Uterus (tissue), 3 donors: ENCODE measurements at regions not wholly inside any gene's neighbourhood (a gene's known extent, or its start where the extent isn't known, plus 50 kb on each side); places are given as distances from the start of the nearest gene placed in this dataset.

Experiments
- DNase-seq, 2 donors: peaks; one replicate each; pipeline ENCODE4 v3.0.0-alpha.2; 2019 to 2020
- H3K27ac ChIP-seq, 2 donors: fragments of 200-600 bp; sonication (generic); 1 replicate in 1 of 2; 2 replicates in 1 of 2; pipeline ENCODE4 v1.5.1; 2016 to 2018
- H3K27me3 ChIP-seq, 2 donors: fragments of 200-600 bp; sonication (generic); one replicate each; pipeline ENCODE4 v1.5.1; 2018 to 2019; ENCODE audit warnings: control low read depth in 1 of 2
- H3K36me3 ChIP-seq, 2 donors: fragments of 200-600 bp; sonication (generic); one replicate each; pipeline ENCODE4 v1.5.1; 2019; ENCODE audit warnings: control low read depth in 1 of 2
- H3K4me1 ChIP-seq, 2 donors: fragments of 200-600 bp; sonication (generic); one replicate each; pipeline ENCODE4 v1.5.1; 2018 to 2019; ENCODE audit warnings: control low read depth in 1 of 2
- H3K4me3 ChIP-seq, 2 donors: fragments of 200-600 bp; sonication (generic); 1 replicate in 1 of 2; 2 replicates in 1 of 2; pipeline ENCODE4 v1.5.1; 2018 to 2019; ENCODE audit warnings: mild to moderate bottlenecking in 1 of 2
- H3K9me3 ChIP-seq, 2 donors: fragments of 200-600 bp; sonication (generic); one replicate each; pipeline ENCODE4 v1.5.1; 2019; ENCODE audit warnings: control low read depth in 1 of 2
- POLR2A ChIP-seq, 2 donors: fragments of 450-650 bp; IDR thresholded peaks; one replicate each; pipeline ENCODE4 v1.6.1; 2016; ENCODE audit warnings: antibody characterized with exemption in 2 of 2, mild to moderate bottlenecking in 1 of 2, moderate library complexity in 1 of 2
- intact Hi-C: fragments of 100-400 bp; cut with DNase I; formaldehyde crosslinking; loops from one replicate; pipeline ENCODE4 v1.15.1; 2023; ENCODE audit warnings: low total_unique reads
- TF ChIP-seq, protein P1 (sequence below), 4 experiments: fragments of 200-600 bp in 2 of 4; fragments of 450-650 bp in 2 of 4; sonication (generic) in 2 of 4; IDR thresholded peaks; one replicate each; pipeline ENCODE4 v1.5.1; 2016 to 2019; ENCODE audit warnings: antibody characterized with exemption in 4 of 4, mild to moderate bottlenecking in 2 of 4, moderate library complexity in 1 of 4
- donor health status: DM: yes; HTN: yes; CAD: no.

- DNase-seq: no peak
- no peak overlapping the region for H3K4me3 ChIP-seq
- no peaks in the 10 kb centered on the region for H3K9me3 ChIP-seq
- TF ChIP-seq POLR2A (IDR thresholded peaks at IDR 0.05): no peak
- TF ChIP-seq, protein P1, sequence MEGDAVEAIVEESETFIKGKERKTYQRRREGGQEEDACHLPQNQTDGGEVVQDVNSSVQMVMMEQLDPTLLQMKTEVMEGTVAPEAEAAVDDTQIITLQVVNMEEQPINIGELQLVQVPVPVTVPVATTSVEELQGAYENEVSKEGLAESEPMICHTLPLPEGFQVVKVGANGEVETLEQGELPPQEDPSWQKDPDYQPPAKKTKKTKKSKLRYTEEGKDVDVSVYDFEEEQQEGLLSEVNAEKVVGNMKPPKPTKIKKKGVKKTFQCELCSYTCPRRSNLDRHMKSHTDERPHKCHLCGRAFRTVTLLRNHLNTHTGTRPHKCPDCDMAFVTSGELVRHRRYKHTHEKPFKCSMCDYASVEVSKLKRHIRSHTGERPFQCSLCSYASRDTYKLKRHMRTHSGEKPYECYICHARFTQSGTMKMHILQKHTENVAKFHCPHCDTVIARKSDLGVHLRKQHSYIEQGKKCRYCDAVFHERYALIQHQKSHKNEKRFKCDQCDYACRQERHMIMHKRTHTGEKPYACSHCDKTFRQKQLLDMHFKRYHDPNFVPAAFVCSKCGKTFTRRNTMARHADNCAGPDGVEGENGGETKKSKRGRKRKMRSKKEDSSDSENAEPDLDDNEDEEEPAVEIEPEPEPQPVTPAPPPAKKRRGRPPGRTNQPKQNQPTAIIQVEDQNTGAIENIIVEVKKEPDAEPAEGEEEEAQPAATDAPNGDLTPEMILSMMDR (IDR thresholded peaks at IDR 0.05): no peak
- no peak overlapping the region for H3K27ac ChIP-seq
- H3K36me3 ChIP-seq: no peaks in the 10 kb centered on the region
- intact Hi-C loops: no loop called here
- H3K4me1 ChIP-seq: no peaks in the 10 kb centered on the region
- no peaks in the 10 kb centered on the region for H3K27me3 ChIP-seq
These were observed 197.1 kb downstream of the SPRY1 start for GRCh38 chr4:123593655-123594054.

- Histone ChIP-seq H3K4me3 (no peak overlapping the region), H3K27ac (no peak overlapping the region), H3K27me3 (no peaks in the 10 kb centered on the region), H3K4me1 (no peaks in the 10 kb centered on the region), H3K9me3 (no peaks in the 10 kb centered on the region), H3K36me3 (no peaks in the 10 kb centered on the region)
- intact Hi-C loops: no loop called here
- no peak for DNase-seq
- no peak for TF ChIP-seq POLR2A (IDR thresholded peaks at IDR 0.05)
- TF ChIP-seq, protein P1 (IDR thresholded peaks at IDR 0.05): no peak
These were observed 200.2 kb downstream of the SPRY1 start for GRCh38 chr4:123596805-123597204.

DNA sequence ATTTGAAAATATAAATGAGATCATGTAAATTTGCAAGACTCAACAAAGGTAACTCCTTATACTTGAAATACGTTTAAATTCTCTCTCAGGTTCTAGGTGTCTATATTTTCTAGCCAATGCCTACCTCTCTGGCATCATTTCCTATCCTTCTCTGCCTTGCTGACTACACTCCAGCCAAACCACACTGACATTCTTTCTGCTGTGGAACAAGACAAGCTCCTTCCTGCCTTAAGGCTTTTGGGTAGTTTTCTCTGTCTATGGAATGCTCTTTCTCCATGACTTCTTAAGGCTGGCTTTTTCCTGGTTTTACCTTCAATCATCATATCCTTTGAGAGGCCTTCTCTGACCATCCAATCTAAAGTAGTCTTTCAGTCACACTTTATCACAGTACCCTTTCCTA is 201.0 kb downstream of the SPRY1 start:
- Histone ChIP-seq H3K36me3 (no peaks in the 10 kb centered on the region), H3K27me3 (no peaks in the 10 kb centered on the region), H3K9me3 (no peaks in the 10 kb centered on the region), H3K4me1 (no peaks in the 10 kb centered on the region), H3K27ac (no peak overlapping the region), H3K4me3 (no peak overlapping the region)
- no peak for TF ChIP-seq POLR2A (IDR thresholded peaks at IDR 0.05)
- TF ChIP-seq, protein P1 (IDR thresholded peaks at IDR 0.05): no peak
- intact Hi-C loops: no loop called here
- DNase-seq: no peak

DNA sequence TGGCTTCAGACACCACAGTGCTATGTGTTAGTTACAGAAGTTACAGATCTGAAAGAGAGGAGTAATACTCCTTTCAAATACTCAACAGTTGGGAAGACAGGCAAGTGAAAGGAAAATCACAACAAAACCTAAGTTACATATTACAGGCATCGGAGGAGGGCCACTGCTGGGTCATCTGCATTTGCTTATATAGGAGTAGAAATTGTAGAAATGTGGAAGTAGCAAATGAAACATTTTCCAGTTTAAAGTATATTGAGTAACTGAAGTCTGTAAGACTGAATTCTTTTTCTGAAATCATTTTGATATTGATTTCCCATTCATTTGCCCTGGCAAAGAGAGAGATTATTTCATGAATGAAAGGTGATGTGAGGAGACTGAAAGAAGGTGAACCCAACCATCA is 201.7 kb downstream of the SPRY1 start:
- intact Hi-C loops: no loop called here
- TF ChIP-seq POLR2A (IDR thresholded peaks at IDR 0.05): no peak
- TF ChIP-seq, protein P1 (IDR thresholded peaks at IDR 0.05): no peak
- Histone ChIP-seq H3K4me1 (no peaks in the 10 kb centered on the region), H3K27me3 (no peaks in the 10 kb centered on the region), H3K4me3 (no peak overlapping the region), H3K36me3 (no peaks in the 10 kb centered on the region), H3K9me3 (no peaks in the 10 kb centered on the region), H3K27ac (no peak overlapping the region)
- no peak for DNase-seq

- H3K27ac ChIP-seq: peak overlapping the region; percentile 44 to 50
- intact Hi-C loops: no loop called here
- DNase-seq: peak in 1 of 2 donors; percentile 28
- H3K36me3 ChIP-seq: no peaks in the 10 kb centered on the region
- H3K27me3 ChIP-seq: no peaks in the 10 kb centered on the region
- H3K4me3 ChIP-seq: no peak overlapping the region
- TF ChIP-seq POLR2A (IDR thresholded peaks at IDR 0.05): no peak
- TF ChIP-seq, protein P1 (IDR thresholded peaks at IDR 0.05): no peak
- H3K9me3 ChIP-seq: no peaks in the 10 kb centered on the region
- no peaks in the 10 kb centered on the region for H3K4me1 ChIP-seq
These were observed 202.7 kb downstream of the SPRY1 start for GRCh38 chr4:123599061-123599919.
